NCI-H1105 treated with DMSO at 0.1 percent for 48 hours (cell line): ENCODE measurements at regions not wholly inside any gene's neighbourhood (a gene's known extent, or its start where the extent isn't known, plus 50 kb on each side); places are given as distances from the start of the nearest gene placed in this dataset.

Experiments used
- DNase-seq: peaks from one replicate; lab custom pipeline; 2025; lab: John Stamatoyannopoulos, UW

GRCh38 chr13:58051807-58052375 lies 420.3 kb downstream of the PCDH17 start:
- no peak for DNase-seq

GRCh38 chr13:58056426-58056825 lies 424.9 kb downstream of the PCDH17 start:
- no peak for DNase-seq

GRCh38 chr13:58059624-58060023 lies 428.1 kb downstream of the PCDH17 start:
- no peak for DNase-seq

- DNase-seq, result no peak
Observed at GRCh38 chr13:58080806-58081205, 449.3 kb downstream of the PCDH17 start.

- no peak for DNase-seq
Observed at GRCh38 chr13:58081301-58081820, 449.8 kb downstream of the PCDH17 start.

- DNase-seq, result no peak
Observed at GRCh38 chr13:58083064-58083463, 451.5 kb downstream of the PCDH17 start.

GRCh38 chr13:58085274-58085673 lies 453.7 kb downstream of the PCDH17 start:
- no peak for DNase-seq

GRCh38 chr13:58085819-58086218 lies 454.3 kb downstream of the PCDH17 start:
- no peak for DNase-seq

- DNase-seq, result no peak
Observed at GRCh38 chr13:58087566-58087965, 456.0 kb downstream of the PCDH17 start.

GRCh38 chr13:58093394-58093793 lies 461.9 kb downstream of the PCDH17 start:
- DNase-seq, result no peak

GRCh38 chr13:58097831-58098230 lies 466.3 kb downstream of the PCDH17 start:
- no peak for DNase-seq

GRCh38 chr13:58119351-58119750 lies 487.8 kb downstream of the PCDH17 start:
- no peak for DNase-seq

GRCh38 chr13:58119804-58120203 lies 488.3 kb downstream of the PCDH17 start:
- no peak for DNase-seq

- DNase-seq, result no peak
Observed at GRCh38 chr13:58126496-58126895, 495.0 kb downstream of the PCDH17 start.

GRCh38 chr13:58134012-58134411 lies 502.5 kb downstream of the PCDH17 start:
- no peak for DNase-seq

GRCh38 chr13:58134525-58134924 lies 503.0 kb downstream of the PCDH17 start:
- DNase-seq, result no peak

GRCh38 chr13:58142952-58143351 lies 511.4 kb downstream of the PCDH17 start:
- no peak for DNase-seq

- no peak for DNase-seq
Observed at GRCh38 chr13:58144616-58145015, 513.1 kb downstream of the PCDH17 start.

GRCh38 chr13:58151452-58151851 lies 519.9 kb downstream of the PCDH17 start:
- DNase-seq, result no peak

- no peak for DNase-seq
Observed at GRCh38 chr13:58160980-58161379, 529.4 kb downstream of the PCDH17 start.

- peak; percentile 53 for DNase-seq
Observed at GRCh38 chr13:58165617-58166016, 534.1 kb downstream of the PCDH17 start.

- no peak for DNase-seq
Observed at GRCh38 chr13:58181111-58181510, 549.6 kb downstream of the PCDH17 start.

- DNase-seq, result no peak
Observed at GRCh38 chr13:58187881-58188280, 556.3 kb downstream of the PCDH17 start.

- no peak for DNase-seq
Observed at GRCh38 chr13:58190577-58190976, 559.0 kb downstream of the PCDH17 start.
